ENCODE measurements at regions not wholly inside any gene's neighbourhood (a gene's known extent, or its start where the extent isn't known, plus 50 kb on each side); places are given as distances from the start of the nearest gene placed in this dataset.

DNA sequence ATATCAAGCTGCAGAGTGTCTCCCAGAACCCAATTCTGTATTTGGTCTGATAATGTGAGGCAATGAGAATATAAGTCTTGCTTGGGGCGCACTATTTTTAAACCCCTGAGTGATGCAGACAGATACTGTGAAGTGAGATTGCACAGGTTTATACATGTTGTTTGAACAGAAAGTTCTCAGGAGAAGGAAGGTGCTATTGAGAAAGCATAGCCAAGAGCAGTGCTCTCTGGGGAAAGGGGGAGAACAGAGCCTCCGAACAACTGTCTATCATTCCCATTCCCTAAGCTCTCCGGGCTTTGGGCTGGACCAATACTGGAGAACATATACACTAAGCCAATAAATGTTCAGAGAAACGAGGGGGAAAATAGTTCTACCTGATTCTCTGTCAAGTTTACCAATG is 75.8 kb downstream of the PERP start:
- TF ChIP-seq, protein P1, sequence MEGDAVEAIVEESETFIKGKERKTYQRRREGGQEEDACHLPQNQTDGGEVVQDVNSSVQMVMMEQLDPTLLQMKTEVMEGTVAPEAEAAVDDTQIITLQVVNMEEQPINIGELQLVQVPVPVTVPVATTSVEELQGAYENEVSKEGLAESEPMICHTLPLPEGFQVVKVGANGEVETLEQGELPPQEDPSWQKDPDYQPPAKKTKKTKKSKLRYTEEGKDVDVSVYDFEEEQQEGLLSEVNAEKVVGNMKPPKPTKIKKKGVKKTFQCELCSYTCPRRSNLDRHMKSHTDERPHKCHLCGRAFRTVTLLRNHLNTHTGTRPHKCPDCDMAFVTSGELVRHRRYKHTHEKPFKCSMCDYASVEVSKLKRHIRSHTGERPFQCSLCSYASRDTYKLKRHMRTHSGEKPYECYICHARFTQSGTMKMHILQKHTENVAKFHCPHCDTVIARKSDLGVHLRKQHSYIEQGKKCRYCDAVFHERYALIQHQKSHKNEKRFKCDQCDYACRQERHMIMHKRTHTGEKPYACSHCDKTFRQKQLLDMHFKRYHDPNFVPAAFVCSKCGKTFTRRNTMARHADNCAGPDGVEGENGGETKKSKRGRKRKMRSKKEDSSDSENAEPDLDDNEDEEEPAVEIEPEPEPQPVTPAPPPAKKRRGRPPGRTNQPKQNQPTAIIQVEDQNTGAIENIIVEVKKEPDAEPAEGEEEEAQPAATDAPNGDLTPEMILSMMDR (conservative IDR thresholded peaks at IDR 0.05; ENCODE audit: low read length): no peak
- no peak for DNase-seq (ENCODE audit: low read depth)

DNA sequence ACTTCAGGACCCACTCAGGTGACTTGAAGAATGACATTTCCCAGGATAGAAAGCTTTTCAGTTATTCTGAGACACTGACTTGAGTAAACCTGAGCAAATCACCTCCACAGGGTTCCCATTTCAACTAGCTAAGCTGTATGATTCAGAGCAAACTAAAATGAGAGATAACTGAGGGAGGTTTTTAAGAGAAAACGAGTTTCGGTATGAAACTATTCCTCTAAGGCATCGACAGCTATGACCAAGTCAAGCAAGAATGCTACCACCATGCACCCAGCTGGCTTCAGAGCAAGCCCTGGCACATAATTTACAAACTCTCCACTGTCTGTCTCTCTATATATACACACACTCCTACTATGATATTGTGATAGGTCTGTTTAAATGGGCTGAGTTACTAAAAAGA is 75.4 kb downstream of the PERP start:
- no peak for DNase-seq (ENCODE audit: low read depth)

More for the DNA sequence above, 75.8 kb downstream of the PERP start:
- H3K4me3 ChIP-seq (ENCODE audit: low read length): no peak overlapping the region

DNA sequence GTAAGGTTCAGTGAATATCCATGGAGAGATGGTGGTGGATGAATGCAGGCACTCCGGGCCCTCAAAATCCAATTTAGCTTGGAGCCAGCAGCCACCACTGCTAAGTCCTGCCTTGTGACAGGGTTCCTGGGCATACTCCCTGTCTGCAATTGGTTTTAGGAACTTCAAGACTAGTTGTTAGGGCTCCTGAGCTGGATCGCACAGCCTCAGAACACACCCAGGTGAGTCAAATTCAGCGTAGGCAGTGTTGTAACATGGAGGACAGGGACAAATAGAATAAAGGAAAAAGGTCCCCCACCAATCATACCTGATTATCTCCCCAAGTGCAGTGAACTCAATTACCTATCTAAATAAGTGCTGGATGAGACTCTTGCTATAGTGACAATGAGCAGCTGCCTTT is 74.6 kb downstream of the PERP start:
- H3K4me3 ChIP-seq (ENCODE audit: low read length): no peak overlapping the region
- TF ChIP-seq, protein P1 (conservative IDR thresholded peaks at IDR 0.05; ENCODE audit: low read length): no peak
- DNase-seq (ENCODE audit: low read depth): no peak

More for the DNA sequence above, 75.4 kb downstream of the PERP start:
- TF ChIP-seq, protein P1 (conservative IDR thresholded peaks at IDR 0.05; ENCODE audit: low read length): no peak
- H3K4me3 ChIP-seq (ENCODE audit: low read length): no peak overlapping the region

DNA sequence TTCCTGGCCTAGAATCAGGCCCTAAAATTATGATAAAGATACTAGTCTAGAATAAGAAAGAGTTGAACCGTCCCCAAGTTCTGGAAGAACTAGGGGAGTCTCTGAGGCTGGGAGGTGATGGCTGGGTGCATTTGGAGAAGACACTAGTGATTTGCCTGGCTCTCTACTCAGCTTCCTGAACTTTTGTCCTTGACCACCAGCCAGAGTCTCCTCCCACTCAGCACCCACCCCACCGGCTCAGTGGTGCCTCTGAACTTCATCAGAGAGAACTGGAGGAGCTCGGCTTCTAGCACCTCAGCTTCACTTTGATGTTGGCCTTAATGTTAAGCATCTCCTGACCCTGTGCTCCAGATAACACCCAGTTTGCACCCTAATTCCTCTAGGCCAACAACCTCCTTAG is 73.0 kb downstream of the PERP start:
- TF ChIP-seq, protein P1 (conservative IDR thresholded peaks at IDR 0.05; ENCODE audit: low read length): no peak
- DNase-seq (ENCODE audit: low read depth): no peak
- no peak overlapping the region for H3K4me3 ChIP-seq (ENCODE audit: low read length)

DNA sequence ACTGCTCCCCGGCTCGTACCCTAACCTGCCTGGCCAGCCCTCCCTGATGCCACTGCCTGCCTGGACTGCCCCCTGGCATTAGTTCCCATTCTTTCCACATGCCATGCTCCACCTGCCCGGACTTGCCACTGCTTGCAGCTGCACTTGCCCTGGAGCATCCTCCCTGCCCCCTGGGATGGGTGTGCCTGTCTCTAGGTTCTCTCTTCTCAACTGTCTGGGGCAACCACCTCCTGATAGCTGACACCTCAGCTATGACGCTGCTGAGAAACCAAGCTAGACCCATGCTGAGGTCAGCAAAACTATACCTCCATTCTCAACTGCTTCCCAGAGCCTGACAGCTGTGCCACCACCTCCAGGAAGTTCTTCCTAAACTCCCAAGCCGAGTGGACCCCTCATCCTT is 72.1 kb downstream of the PERP start:
- H3K4me3 ChIP-seq (ENCODE audit: low read length): no peak overlapping the region
- TF ChIP-seq, protein P1 (conservative IDR thresholded peaks at IDR 0.05; ENCODE audit: low read length): no peak
- no peak for DNase-seq (ENCODE audit: low read depth)

DNA sequence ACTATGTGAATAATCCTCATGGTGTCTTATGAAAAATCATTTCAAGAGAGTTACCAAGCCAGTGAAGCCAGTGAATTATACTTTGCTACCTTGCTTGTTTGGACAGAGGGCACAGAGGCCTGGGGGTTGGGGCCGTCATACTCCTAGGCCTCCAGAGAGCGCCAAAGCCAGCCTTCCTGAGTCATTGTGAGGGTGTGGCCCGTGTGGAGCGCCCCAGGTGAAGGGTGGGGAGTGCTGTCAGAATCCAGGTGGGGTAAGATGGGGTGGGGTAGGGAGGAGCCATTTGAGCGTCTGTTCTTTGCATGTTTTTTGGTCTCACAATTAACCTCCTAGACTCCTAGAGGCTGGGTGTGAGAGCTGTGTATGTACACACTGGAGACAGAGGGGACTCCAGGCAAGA is 71.1 kb downstream of the PERP start:
- DNase-seq (ENCODE audit: low read depth): no peak
- TF ChIP-seq, protein P1 (conservative IDR thresholded peaks at IDR 0.05; ENCODE audit: low read length): no peak
- H3K4me3 ChIP-seq (ENCODE audit: low read length): no peak overlapping the region

DNA sequence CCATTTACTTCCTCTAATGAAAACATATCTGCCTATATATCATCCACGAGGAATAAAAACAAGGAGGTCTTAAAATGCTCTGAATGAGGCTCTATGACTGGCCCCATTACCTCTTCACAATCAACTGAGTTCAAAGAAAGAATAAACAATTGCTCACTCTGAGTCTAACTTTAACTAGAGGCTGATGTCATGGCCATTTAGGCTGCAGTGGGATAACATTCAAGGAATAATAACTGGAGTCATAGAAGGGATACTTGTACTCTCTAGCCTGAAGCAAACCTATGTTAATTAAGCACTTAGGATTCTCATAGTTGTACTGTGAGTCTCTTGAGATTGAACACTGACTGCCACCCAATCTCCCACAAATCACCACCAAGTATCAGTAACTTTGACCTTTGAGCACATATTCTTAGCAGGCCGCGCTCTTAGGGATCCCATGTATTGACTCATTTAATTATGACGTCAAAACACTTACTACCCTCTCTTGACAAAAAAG is 70.2 kb downstream of the PERP start:
- DNase-seq (ENCODE audit: low read depth): no peak
- TF ChIP-seq, protein P1 (conservative IDR thresholded peaks at IDR 0.05; ENCODE audit: low read length): no peak
- no peak overlapping the region for H3K4me3 ChIP-seq (ENCODE audit: low read length)

All from AG10803 (cell line).